ENCODE measurements at regions not wholly inside any gene's neighbourhood (a gene's known extent, or its start where the extent isn't known, plus 50 kb on each side); places are given as distances from the start of the nearest gene placed in this dataset.

- DNase-seq (ENCODE audit: low spot score): no peak
Measured at GRCh38 chr7:26553582-26553981, 261.9 kb downstream of the SNX10 start.

- DNase-seq (ENCODE audit: low spot score): no peak
Measured at GRCh38 chr7:26554952-26555351, 263.3 kb downstream of the SNX10 start.

GRCh38 chr7:26556061-26556881 is 264.6 kb downstream of the SNX10 start:
- DNase-seq (ENCODE audit: low spot score): no peak

GRCh38 chr7:26560526-26561256 is 269.0 kb downstream of the SNX10 start:
- DNase-seq (ENCODE audit: low spot score): no peak

GRCh38 chr7:26562841-26563240 is 271.2 kb downstream of the SNX10 start:
- no peak for DNase-seq (ENCODE audit: low spot score)

GRCh38 chr7:26563406-26563805 is 271.7 kb downstream of the SNX10 start:
- no peak for DNase-seq (ENCODE audit: low spot score)

GRCh38 chr7:26567266-26567665 is 275.6 kb downstream of the SNX10 start:
- DNase-seq (ENCODE audit: low spot score): no peak

GRCh38 chr7:26574476-26574875 is 282.8 kb downstream of the SNX10 start:
- DNase-seq (ENCODE audit: low spot score): no peak

GRCh38 chr7:26580064-26580591 is 284.3 kb downstream of the SKAP2 start:
- no peak for DNase-seq (ENCODE audit: low spot score)

GRCh38 chr7:26580711-26581110 is 283.7 kb downstream of the SKAP2 start:
- no peak for DNase-seq (ENCODE audit: low spot score)

- DNase-seq (ENCODE audit: low spot score): no peak
Measured at GRCh38 chr7:26583094-26583648, 281.2 kb downstream of the SKAP2 start.

- DNase-seq (ENCODE audit: low spot score): no peak
Measured at GRCh38 chr7:26584326-26584725, 280.1 kb downstream of the SKAP2 start.

- DNase-seq (ENCODE audit: low spot score): no peak
Measured at GRCh38 chr7:26584987-26585665, 279.3 kb downstream of the SKAP2 start.

GRCh38 chr7:26587536-26587935 is 276.9 kb downstream of the SKAP2 start:
- DNase-seq (ENCODE audit: low spot score): no peak

GRCh38 chr7:26588511-26588910 is 275.9 kb downstream of the SKAP2 start:
- DNase-seq (ENCODE audit: low spot score): no peak

- no peak for DNase-seq (ENCODE audit: low spot score)
Measured at GRCh38 chr7:26590709-26591108, 273.7 kb downstream of the SKAP2 start.

GRCh38 chr7:26592011-26592410 is 272.4 kb downstream of the SKAP2 start:
- no peak for DNase-seq (ENCODE audit: low spot score)

GRCh38 chr7:26593393-26593792 is 271.0 kb downstream of the SKAP2 start:
- no peak for DNase-seq (ENCODE audit: low spot score)

GRCh38 chr7:26593896-26594295 is 270.5 kb downstream of the SKAP2 start:
- no peak for DNase-seq (ENCODE audit: low spot score)

GRCh38 chr7:26594553-26594952 is 269.8 kb downstream of the SKAP2 start:
- DNase-seq (ENCODE audit: low spot score): no peak

GRCh38 chr7:26598867-26599266 is 265.5 kb downstream of the SKAP2 start:
- no peak for DNase-seq (ENCODE audit: low spot score)

GRCh38 chr7:26599982-26600381 is 264.4 kb downstream of the SKAP2 start:
- DNase-seq (ENCODE audit: low spot score): no peak

Measured in mucosa of gallbladder (tissue), 1 donor.